ENCODE measurements at regions not wholly inside any gene's neighbourhood (a gene's known extent, or its start where the extent isn't known, plus 50 kb on each side); places are given as distances from the start of the nearest gene placed in this dataset.

DNA sequence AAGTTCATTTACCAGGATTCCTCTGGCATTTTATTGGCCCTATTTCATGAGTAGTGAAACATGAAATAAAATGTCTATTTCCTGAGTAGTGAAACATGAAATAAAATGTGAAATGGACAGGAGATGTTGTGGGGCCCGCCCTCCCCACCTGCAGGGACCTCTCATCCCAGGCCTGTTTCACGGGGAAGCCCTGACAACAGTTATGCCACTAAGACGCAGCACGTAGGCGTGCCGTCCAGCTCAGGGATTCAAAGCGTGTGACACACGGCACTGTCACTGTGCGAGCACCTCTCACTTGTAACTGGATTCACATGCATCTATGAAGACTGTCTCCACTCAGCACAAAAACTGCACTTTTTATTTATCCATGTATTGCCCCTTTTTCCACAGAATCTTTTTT lies 83.4 kb upstream of the SNTG2 start:
- intact Hi-C loops (cut with micrococcal nuclease), result no loop called here
- ChIA-PET POLR2A (no interaction called here), CTCF (interaction anchor here (1.2 kb wide), 1 partner anchor 9 kb away, joined by 4 read pairs; no protein-coding TSS in a partner anchor)
- Histone ChIP-seq H2AFZ (ENCODE audit: insufficient read depth, low read depth, low read length, poor library complexity, severe bottlenecking) (no peak overlapping the region), H3K4me2 (replicated peaks; ENCODE audit: low read depth, low read length, poor library complexity, severe bottlenecking) (no peak overlapping the region), H3K36me3 (replicated peaks in 1 of 2; ENCODE audit: control extremely low read depth in 1 of 2, control insufficient read depth in 1 of 2, extremely low read depth in 1 of 2, insufficient read depth in 2 of 2, low read length in 1 of 2) (no peaks in the 10 kb centered on the region), H3K27ac (ENCODE audit: low read length in 2 of 2) (no peak overlapping the region), H3K4me1 (ENCODE audit: control insufficient read depth in 2 of 2, insufficient read depth in 2 of 2, low read length in 2 of 2) (no peaks in the 10 kb centered on the region), H3K79me2 (ENCODE audit: control insufficient read depth, insufficient read depth, low read length) (no peaks in the 10 kb centered on the region), H3K9ac (ENCODE audit: low read length) (no peak overlapping the region), H3K4me3 (ENCODE audit: control extremely low read depth in 1 of 5, extremely low read depth in 1 of 5, insufficient read depth in 1 of 5, low read depth in 2 of 5, low read length in 4 of 5) (no peak overlapping the region), H3K27me3 (replicated peaks in 1 of 4; ENCODE audit: control extremely low read depth in 1 of 4, control insufficient read depth in 3 of 4, insufficient read depth in 4 of 4, low read length in 3 of 4) (peaks cover 0 to 13% (median 0%) of the 10 kb centered on the region in 4 experiments), H3K9me3 (ENCODE audit: control extremely low read depth in 1 of 3, control insufficient read depth in 2 of 3, insufficient read depth in 1 of 3, low read length in 2 of 3) (no peaks in the 10 kb centered on the region), H4K20me1 (ENCODE audit: control insufficient read depth, insufficient read depth, low read length, poor library complexity, severe bottlenecking) (no peaks in the 10 kb centered on the region)
- Mint-ChIP-seq H3K9me3 (ENCODE audit: insufficient read depth) (no peaks in the 10 kb centered on the region), H3K4me1 (no peaks in the 10 kb centered on the region), H3K27ac (no peak overlapping the region), H3K4me3 (no peak overlapping the region), H3K27me3 (peaks cover 27% of the 10 kb centered on the region)
- no peak for TF ChIP-seq EZH2 (IDR thresholded peaks at IDR 0.05; ENCODE audit: borderline replicate concordance, insufficient read depth, low read depth, low read length, poor library complexity, severe bottlenecking)
- TF ChIP-seq CTCF (IDR thresholded peaks at IDR 0.05), result no peak
- 92% methylated on average over 9 of the region's 9 CpGs for WGBS (ENCODE audit: insufficient coverage)
- no peak for ATAC-seq (ENCODE audit: low read depth)
- DNase-seq, result no peak

GRCh38 chr2:866887-867286 lies 83.8 kb upstream of the SNTG2 start:
- Histone ChIP-seq H3K4me2 (replicated peaks; ENCODE audit: low read depth, low read length, poor library complexity, severe bottlenecking) (no peak overlapping the region), H3K9ac (ENCODE audit: low read length) (no peak overlapping the region), H3K27me3 (replicated peaks in 1 of 4; ENCODE audit: control extremely low read depth in 1 of 4, control insufficient read depth in 3 of 4, insufficient read depth in 4 of 4, low read length in 3 of 4) (peaks cover 0 to 12% (median 0%) of the 10 kb centered on the region in 4 experiments), H4K20me1 (ENCODE audit: control insufficient read depth, insufficient read depth, low read length, poor library complexity, severe bottlenecking) (no peaks in the 10 kb centered on the region), H3K36me3 (replicated peaks in 1 of 2; ENCODE audit: control extremely low read depth in 1 of 2, control insufficient read depth in 1 of 2, extremely low read depth in 1 of 2, insufficient read depth in 2 of 2, low read length in 1 of 2) (no peaks in the 10 kb centered on the region), H3K4me3 (ENCODE audit: control extremely low read depth in 1 of 5, extremely low read depth in 1 of 5, insufficient read depth in 1 of 5, low read depth in 2 of 5, low read length in 4 of 5) (no peak overlapping the region), H3K79me2 (ENCODE audit: control insufficient read depth, insufficient read depth, low read length) (no peaks in the 10 kb centered on the region), H3K27ac (ENCODE audit: low read length in 2 of 2) (no peak overlapping the region), H2AFZ (ENCODE audit: insufficient read depth, low read depth, low read length, poor library complexity, severe bottlenecking) (no peak overlapping the region), H3K9me3 (ENCODE audit: control extremely low read depth in 1 of 3, control insufficient read depth in 2 of 3, insufficient read depth in 1 of 3, low read length in 2 of 3) (no peaks in the 10 kb centered on the region), H3K4me1 (ENCODE audit: control insufficient read depth in 2 of 2, insufficient read depth in 2 of 2, low read length in 2 of 2) (no peaks in the 10 kb centered on the region)
- no peaks in the 10 kb centered on the region for H3K9me3 Mint-ChIP-seq (ENCODE audit: insufficient read depth)
- POLR2A ChIA-PET, result no interaction called here
- CTCF ChIA-PET, result no interaction called here
- intact Hi-C loops (cut with micrococcal nuclease), result no loop called here
- H3K27ac Mint-ChIP-seq, result no peak overlapping the region
- 92% methylated on average over 5 of the region's 6 CpGs for WGBS (ENCODE audit: insufficient coverage)
- H3K4me3 Mint-ChIP-seq, result no peak overlapping the region
- no peak for ATAC-seq (ENCODE audit: low read depth)
- no peak for DNase-seq
- no peaks in the 10 kb centered on the region for H3K4me1 Mint-ChIP-seq
- TF ChIP-seq EZH2 (IDR thresholded peaks at IDR 0.05; ENCODE audit: borderline replicate concordance, insufficient read depth, low read depth, low read length, poor library complexity, severe bottlenecking), result no peak
- TF ChIP-seq CTCF (IDR thresholded peaks at IDR 0.05), result no peak
- peaks cover 25% of the 10 kb centered on the region for H3K27me3 Mint-ChIP-seq
